ENCODE measurements at regions not wholly inside any gene's neighbourhood (a gene's known extent, or its start where the extent isn't known, plus 50 kb on each side); places are given as distances from the start of the nearest gene placed in this dataset.

- no peak for DNase-seq (ENCODE audit: low read depth)
- TF ChIP-seq, protein P1, sequence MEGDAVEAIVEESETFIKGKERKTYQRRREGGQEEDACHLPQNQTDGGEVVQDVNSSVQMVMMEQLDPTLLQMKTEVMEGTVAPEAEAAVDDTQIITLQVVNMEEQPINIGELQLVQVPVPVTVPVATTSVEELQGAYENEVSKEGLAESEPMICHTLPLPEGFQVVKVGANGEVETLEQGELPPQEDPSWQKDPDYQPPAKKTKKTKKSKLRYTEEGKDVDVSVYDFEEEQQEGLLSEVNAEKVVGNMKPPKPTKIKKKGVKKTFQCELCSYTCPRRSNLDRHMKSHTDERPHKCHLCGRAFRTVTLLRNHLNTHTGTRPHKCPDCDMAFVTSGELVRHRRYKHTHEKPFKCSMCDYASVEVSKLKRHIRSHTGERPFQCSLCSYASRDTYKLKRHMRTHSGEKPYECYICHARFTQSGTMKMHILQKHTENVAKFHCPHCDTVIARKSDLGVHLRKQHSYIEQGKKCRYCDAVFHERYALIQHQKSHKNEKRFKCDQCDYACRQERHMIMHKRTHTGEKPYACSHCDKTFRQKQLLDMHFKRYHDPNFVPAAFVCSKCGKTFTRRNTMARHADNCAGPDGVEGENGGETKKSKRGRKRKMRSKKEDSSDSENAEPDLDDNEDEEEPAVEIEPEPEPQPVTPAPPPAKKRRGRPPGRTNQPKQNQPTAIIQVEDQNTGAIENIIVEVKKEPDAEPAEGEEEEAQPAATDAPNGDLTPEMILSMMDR (IDR thresholded peaks at IDR 0.05; ENCODE audit: low read length, missing control alignments): no peak
- no peak overlapping the region for H3K4me3 ChIP-seq (replicated peaks; ENCODE audit: low read depth, low read length)
These were observed 151.5 kb downstream of the WDR11 start for GRCh38 chr10:121002586-121003205.

- H3K4me3 ChIP-seq (replicated peaks; ENCODE audit: low read depth, low read length): no peak overlapping the region
- no peak for DNase-seq (ENCODE audit: low read depth)
- TF ChIP-seq, protein P1 (IDR thresholded peaks at IDR 0.05; ENCODE audit: low read length, missing control alignments): no peak
These were observed 154.9 kb downstream of the WDR11 start for GRCh38 chr10:121005948-121006587.

DNA sequence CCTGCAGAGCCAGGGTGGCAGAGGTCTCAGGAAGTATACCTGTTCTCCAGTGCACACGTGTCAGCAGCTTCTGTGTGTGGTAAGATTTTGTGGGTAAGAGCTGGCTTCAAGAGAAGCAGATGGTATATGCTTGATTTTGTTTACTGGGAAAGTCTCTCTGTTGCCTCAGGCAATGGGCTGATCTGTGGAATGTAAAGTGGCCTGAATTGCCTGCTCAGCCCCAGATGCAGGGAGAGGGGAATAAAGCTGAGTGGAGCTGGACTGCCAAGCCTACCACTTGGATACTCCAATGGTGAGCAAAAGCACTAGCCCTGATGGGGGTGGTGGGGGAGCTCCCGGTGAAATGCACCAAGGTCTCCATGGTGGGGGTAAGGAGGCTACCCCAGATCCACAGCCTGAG is 156.1 kb downstream of the WDR11 start:
- TF ChIP-seq, protein P1 (IDR thresholded peaks at IDR 0.05; ENCODE audit: low read length, missing control alignments): no peak
- DNase-seq (ENCODE audit: low read depth): no peak
- H3K4me3 ChIP-seq (replicated peaks; ENCODE audit: low read depth, low read length): no peak overlapping the region

- H3K4me3 ChIP-seq (replicated peaks; ENCODE audit: low read depth, low read length): no peak overlapping the region
- TF ChIP-seq, protein P1 (IDR thresholded peaks at IDR 0.05; ENCODE audit: low read length, missing control alignments): no peak
- no peak for DNase-seq (ENCODE audit: low read depth)
These were observed 164.8 kb downstream of the WDR11 start for GRCh38 chr10:121015916-121016315.

DNA sequence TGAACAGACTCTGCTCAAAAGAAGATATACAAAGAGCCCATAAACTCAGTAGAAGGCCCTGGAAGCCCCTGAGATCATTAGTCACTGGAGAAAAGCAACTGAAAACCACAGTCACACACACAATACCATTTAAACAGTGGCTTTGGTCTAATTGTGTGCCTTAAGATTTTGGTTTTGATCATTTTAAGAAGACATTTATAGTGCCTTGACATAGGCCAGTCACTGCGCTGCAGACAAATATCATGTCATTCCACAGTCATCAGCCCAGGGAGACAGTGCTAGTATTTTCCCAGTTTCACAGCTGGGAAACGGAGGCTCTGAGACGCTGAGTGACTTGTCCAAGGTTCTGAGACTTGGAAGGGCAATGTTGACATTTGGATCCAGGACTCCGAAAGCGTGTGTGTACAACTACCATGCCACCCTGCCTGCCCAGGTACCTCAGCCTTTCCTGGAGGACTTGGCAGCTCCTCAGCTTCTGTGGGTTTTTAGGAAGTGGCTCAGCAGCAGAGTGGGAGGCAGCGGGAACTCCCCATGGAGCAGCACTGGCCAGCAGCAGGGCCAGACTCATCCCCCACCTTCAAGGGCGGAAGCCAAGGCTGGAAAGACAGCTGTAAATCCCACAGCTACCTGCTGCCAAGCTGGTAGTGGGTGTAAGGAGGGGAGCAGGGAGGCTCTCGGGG is 173.9 kb downstream of the WDR11 start:
- no peak overlapping the region for H3K4me3 ChIP-seq (replicated peaks; ENCODE audit: low read depth, low read length)
- DNase-seq (ENCODE audit: low read depth): no peak
- TF ChIP-seq, protein P1 (IDR thresholded peaks at IDR 0.05; ENCODE audit: low read length, missing control alignments): no peak

DNA sequence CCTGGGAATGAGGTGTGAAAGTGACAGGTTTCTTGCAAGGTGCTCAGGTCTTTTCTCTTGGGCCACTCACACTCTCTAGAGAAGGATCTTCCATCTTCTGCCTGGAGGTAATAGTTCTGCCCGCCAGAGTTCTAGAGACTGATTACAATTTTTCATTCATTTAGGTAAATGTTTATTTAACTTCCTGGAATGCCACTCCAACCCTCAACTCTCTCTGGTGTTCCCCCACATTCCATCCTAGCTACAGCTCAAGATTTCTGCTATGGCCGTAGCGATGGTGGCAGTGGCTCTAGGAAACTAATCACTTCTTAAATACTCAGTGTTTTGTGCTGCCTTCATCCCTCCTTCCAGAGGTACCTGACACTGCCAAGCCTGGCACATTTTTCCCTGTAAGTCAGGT is 174.6 kb downstream of the WDR11 start:
- no peak overlapping the region for H3K4me3 ChIP-seq (replicated peaks; ENCODE audit: low read depth, low read length)
- TF ChIP-seq, protein P1 (IDR thresholded peaks at IDR 0.05; ENCODE audit: low read length, missing control alignments): no peak
- DNase-seq (ENCODE audit: low read depth): no peak
